Epithelial cell of proximal tubule (primary cell): ENCODE measurements at regions not wholly inside any gene's neighbourhood (a gene's known extent, or its start where the extent isn't known, plus 50 kb on each side); places are given as distances from the start of the nearest gene placed in this dataset.

Experiments used
- DNase-seq: peaks from one replicate; pipeline ENCODE4 v3.0.0-alpha.2; 2011; ENCODE audit warnings: low read depth
- H3K4me3 ChIP-seq: 2 replicates; pipeline ENCODE4 v1.5.1; 2011; ENCODE audit warnings: low read depth, mild to moderate bottlenecking, low read length
- CTCF ChIP-seq: conservative IDR thresholded peaks from 2 replicates; pipeline ENCODE4 v1.5.1; 2012; ENCODE audit warnings: low read depth, mild to moderate bottlenecking, low read length

DNA sequence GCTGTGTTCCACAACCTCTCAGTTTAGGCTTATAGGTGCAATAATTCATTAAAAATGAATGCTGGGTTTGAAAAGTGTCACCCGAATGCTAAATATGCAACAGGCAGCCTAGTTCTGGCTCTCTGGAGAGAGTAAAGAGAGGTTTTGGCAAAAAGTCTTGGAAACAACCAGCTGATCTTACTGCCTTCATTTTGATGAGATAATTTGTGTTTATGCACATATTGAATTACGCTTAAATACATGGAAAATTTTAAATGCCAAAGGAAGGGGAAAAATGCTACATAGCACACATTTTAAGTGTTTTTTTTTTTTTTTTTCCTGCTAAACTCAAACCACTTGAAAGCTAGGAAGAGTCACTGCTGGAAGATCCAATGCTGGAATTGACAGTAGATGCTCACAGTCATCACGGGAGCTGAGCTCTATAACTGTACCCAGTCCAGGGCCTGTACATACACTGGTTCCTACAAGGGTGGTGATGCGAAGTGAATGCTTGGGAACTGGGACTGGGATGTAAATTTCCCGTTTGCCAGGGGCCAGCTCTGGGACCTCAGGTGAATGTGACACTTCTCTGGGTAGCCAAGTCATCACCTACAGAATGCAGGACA is 151.5 kb downstream of the PFKFB3 start:
- no peak overlapping the region for H3K4me3 ChIP-seq
- TF ChIP-seq CTCF = no peak
- no peak for DNase-seq

DNA sequence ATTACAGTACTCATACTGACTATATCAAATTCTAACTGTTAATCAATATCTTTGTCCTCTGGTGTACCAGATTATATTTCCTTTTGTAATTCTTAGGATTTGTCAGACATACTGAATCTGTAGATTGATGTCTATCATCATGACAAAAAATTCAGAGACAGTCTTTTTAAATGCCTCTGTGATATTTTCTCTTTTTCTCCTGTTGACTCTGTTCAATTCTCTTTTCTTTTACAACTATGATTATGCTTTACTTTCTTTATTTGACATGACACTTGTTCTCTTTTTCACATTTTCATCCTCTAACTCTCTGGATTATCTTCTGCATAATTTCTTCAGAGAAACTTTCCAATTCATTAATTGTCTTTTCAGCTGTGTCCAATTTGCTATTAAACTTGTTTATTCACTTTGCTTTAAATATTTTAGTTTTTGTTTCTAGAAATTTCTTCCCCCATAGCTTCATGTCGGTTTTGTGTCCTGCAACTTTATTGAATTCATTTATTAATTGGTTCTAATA is 153.6 kb downstream of the PFKFB3 start:
- TF ChIP-seq CTCF = no peak
- DNase-seq = no peak
- no peak overlapping the region for H3K4me3 ChIP-seq

GRCh38 chr10:6361869-6362268 is 159.1 kb downstream of the PFKFB3 start:
- DNase-seq = no peak
- no peak for TF ChIP-seq CTCF
- no peak overlapping the region for H3K4me3 ChIP-seq

GRCh38 chr10:6362879-6363278 is 160.1 kb downstream of the PFKFB3 start:
- DNase-seq = no peak
- no peak for TF ChIP-seq CTCF
- no peak overlapping the region for H3K4me3 ChIP-seq

GRCh38 chr10:6363511-6363910 is 160.8 kb downstream of the PFKFB3 start:
- DNase-seq = no peak
- H3K4me3 ChIP-seq = no peak overlapping the region
- no peak for TF ChIP-seq CTCF

GRCh38 chr10:6364283-6364682 is 161.6 kb downstream of the PFKFB3 start:
- TF ChIP-seq CTCF = no peak
- DNase-seq = no peak
- H3K4me3 ChIP-seq = no peak overlapping the region

DNA sequence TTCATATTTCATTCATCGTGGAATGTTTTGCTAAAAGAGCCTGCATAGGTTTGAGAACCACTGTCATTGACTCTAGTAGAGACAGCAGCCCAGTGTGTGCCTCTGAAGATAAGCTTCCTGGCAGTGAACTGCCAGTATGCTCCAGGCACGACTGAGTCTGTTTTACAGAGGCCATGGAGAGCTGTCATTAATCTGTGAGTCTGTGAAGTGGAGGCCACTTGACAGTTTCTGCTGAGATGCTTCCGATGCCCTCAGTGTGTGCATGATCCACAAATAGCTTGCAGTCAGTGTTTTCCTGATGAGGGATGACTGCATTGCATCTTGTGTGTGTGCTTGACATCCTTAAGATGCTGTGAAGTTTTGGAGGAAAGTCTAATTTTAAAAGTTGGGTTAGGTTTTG is 162.2 kb downstream of the PFKFB3 start:
- DNase-seq = no peak
- TF ChIP-seq CTCF = no peak
- no peak overlapping the region for H3K4me3 ChIP-seq
